ENCODE measurements at regions not wholly inside any gene's neighbourhood (a gene's known extent, or its start where the extent isn't known, plus 50 kb on each side); places are given as distances from the start of the nearest gene placed in this dataset.
A peak's percentile ranks its signal among the peaks of the same experiment; 100 is the strongest.

DNA sequence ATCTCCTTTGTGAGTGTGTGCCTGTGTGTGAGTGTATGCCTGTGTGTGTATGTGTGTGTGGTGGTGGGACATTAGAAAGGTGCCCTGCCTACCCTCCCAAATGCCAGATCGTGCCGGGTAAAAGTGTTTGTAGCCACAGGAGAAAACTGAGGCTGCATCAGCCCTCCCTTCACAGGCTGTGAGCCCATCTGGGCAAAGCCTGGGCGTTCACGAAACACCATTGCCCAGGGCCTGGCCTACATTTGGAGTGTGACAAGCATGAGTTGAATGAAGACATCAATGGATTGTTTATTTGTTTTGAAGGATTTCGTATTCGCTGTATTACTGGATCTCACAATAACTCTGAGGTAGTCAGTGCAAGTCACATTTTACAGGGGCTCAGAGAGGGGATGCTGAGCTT is 270.8 kb downstream of the NSG2 start:
- Histone ChIP-seq H3K27ac (ENCODE audit: insufficient read depth, low read length) (no peak overlapping the region), H3K9me3 (ENCODE audit: control insufficient read depth, insufficient read depth, low read depth, low read length) (no peaks in the 10 kb centered on the region), H4K20me1 (ENCODE audit: control insufficient read depth, extremely low read depth, insufficient read depth, low read length) (no peaks in the 10 kb centered on the region), H3K27me3 (ENCODE audit: control insufficient read depth, insufficient read depth, low read length) (no peaks in the 10 kb centered on the region), H3K9ac (ENCODE audit: insufficient read depth, low read length) (no peak overlapping the region), H3K36me3 (ENCODE audit: control insufficient read depth, insufficient read depth, low read length) (peaks cover 1% of the 10 kb centered on the region), H3K4me2 (ENCODE audit: extremely low read depth, insufficient read depth, low read length) (no peak overlapping the region), H3K4me1 (ENCODE audit: control insufficient read depth, extremely low read depth, insufficient read depth, low read length) (no peaks in the 10 kb centered on the region), H3K4me3 (replicated peaks in 1 of 4; ENCODE audit: control extremely low read depth in 1 of 4, insufficient read depth in 1 of 4, low read depth in 3 of 4, low read length in 4 of 4) (no peak overlapping the region), H3K79me2 (ENCODE audit: control insufficient read depth, insufficient read depth, low read length) (no peaks in the 10 kb centered on the region), H2AFZ (ENCODE audit: low read length) (no peak overlapping the region)
- DNase-seq (ENCODE audit: low read depth in 2 of 2), result no peak
- TF ChIP-seq, protein P1, sequence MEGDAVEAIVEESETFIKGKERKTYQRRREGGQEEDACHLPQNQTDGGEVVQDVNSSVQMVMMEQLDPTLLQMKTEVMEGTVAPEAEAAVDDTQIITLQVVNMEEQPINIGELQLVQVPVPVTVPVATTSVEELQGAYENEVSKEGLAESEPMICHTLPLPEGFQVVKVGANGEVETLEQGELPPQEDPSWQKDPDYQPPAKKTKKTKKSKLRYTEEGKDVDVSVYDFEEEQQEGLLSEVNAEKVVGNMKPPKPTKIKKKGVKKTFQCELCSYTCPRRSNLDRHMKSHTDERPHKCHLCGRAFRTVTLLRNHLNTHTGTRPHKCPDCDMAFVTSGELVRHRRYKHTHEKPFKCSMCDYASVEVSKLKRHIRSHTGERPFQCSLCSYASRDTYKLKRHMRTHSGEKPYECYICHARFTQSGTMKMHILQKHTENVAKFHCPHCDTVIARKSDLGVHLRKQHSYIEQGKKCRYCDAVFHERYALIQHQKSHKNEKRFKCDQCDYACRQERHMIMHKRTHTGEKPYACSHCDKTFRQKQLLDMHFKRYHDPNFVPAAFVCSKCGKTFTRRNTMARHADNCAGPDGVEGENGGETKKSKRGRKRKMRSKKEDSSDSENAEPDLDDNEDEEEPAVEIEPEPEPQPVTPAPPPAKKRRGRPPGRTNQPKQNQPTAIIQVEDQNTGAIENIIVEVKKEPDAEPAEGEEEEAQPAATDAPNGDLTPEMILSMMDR (conservative IDR thresholded peaks at IDR 0.05 in 1 of 2, IDR thresholded peaks at IDR 0.05 in 1 of 2; ENCODE audit: low read depth in 1 of 2, low read length in 2 of 2), result no peak

- H3K4me1 ChIP-seq (ENCODE audit: control insufficient read depth, extremely low read depth, insufficient read depth, low read length), result no peaks in the 10 kb centered on the region
- H3K27ac ChIP-seq (ENCODE audit: insufficient read depth, low read length), result no peak overlapping the region
- no peak overlapping the region for H3K4me2 ChIP-seq (ENCODE audit: extremely low read depth, insufficient read depth, low read length)
- H3K4me3 ChIP-seq (replicated peaks in 1 of 4; ENCODE audit: control extremely low read depth in 1 of 4, insufficient read depth in 1 of 4, low read depth in 3 of 4, low read length in 4 of 4), result no peak overlapping the region
- no peak overlapping the region for H3K9ac ChIP-seq (ENCODE audit: insufficient read depth, low read length)
- H4K20me1 ChIP-seq (ENCODE audit: control insufficient read depth, extremely low read depth, insufficient read depth, low read length), result no peaks in the 10 kb centered on the region
- no peak overlapping the region for H2AFZ ChIP-seq (ENCODE audit: low read length)
- no peaks in the 10 kb centered on the region for H3K27me3 ChIP-seq (ENCODE audit: control insufficient read depth, insufficient read depth, low read length)
- H3K36me3 ChIP-seq (ENCODE audit: control insufficient read depth, insufficient read depth, low read length), result peaks cover 1% of the 10 kb centered on the region
- no peaks in the 10 kb centered on the region for H3K79me2 ChIP-seq (ENCODE audit: control insufficient read depth, insufficient read depth, low read length)
- peak; percentile 45 to 56 for DNase-seq (ENCODE audit: low read depth in 2 of 2)
- TF ChIP-seq EZH2 (IDR thresholded peaks at IDR 0.05; ENCODE audit: low read length, missing control alignments), result no peak
- TF ChIP-seq, protein P1 (conservative IDR thresholded peaks at IDR 0.05 in 1 of 2, IDR thresholded peaks at IDR 0.05 in 1 of 2; ENCODE audit: low read depth in 1 of 2, low read length in 2 of 2), result peak; percentile 82 to 91
- H3K9me3 ChIP-seq (ENCODE audit: control insufficient read depth, insufficient read depth, low read depth, low read length), result no peaks in the 10 kb centered on the region
Measured at GRCh38 chr5:174317256-174317894, 271.9 kb downstream of the NSG2 start.

GRCh38 chr5:174318578-174318977 is 273.1 kb downstream of the NSG2 start:
- Histone ChIP-seq H3K4me1 (ENCODE audit: control insufficient read depth, extremely low read depth, insufficient read depth, low read length) (no peaks in the 10 kb centered on the region), H3K27me3 (ENCODE audit: control insufficient read depth, insufficient read depth, low read length) (no peaks in the 10 kb centered on the region), H4K20me1 (ENCODE audit: control insufficient read depth, extremely low read depth, insufficient read depth, low read length) (no peaks in the 10 kb centered on the region), H3K36me3 (ENCODE audit: control insufficient read depth, insufficient read depth, low read length) (peaks cover 1% of the 10 kb centered on the region), H3K9ac (ENCODE audit: insufficient read depth, low read length) (no peak overlapping the region), H3K9me3 (ENCODE audit: control insufficient read depth, insufficient read depth, low read depth, low read length) (no peaks in the 10 kb centered on the region), H3K4me3 (replicated peaks in 1 of 4; ENCODE audit: control extremely low read depth in 1 of 4, insufficient read depth in 1 of 4, low read depth in 3 of 4, low read length in 4 of 4) (no peak overlapping the region), H2AFZ (ENCODE audit: low read length) (no peak overlapping the region), H3K4me2 (ENCODE audit: extremely low read depth, insufficient read depth, low read length) (no peak overlapping the region), H3K27ac (ENCODE audit: insufficient read depth, low read length) (no peak overlapping the region), H3K79me2 (ENCODE audit: control insufficient read depth, insufficient read depth, low read length) (no peaks in the 10 kb centered on the region)
- TF ChIP-seq, protein P1 (conservative IDR thresholded peaks at IDR 0.05 in 1 of 2, IDR thresholded peaks at IDR 0.05 in 1 of 2; ENCODE audit: low read depth in 1 of 2, low read length in 2 of 2), result no peak
- TF ChIP-seq EZH2 (IDR thresholded peaks at IDR 0.05; ENCODE audit: low read length, missing control alignments), result no peak
- DNase-seq (ENCODE audit: low read depth in 2 of 2), result no peak
